ENCODE measurements at regions not wholly inside any gene's neighbourhood (a gene's known extent, or its start where the extent isn't known, plus 50 kb on each side); places are given as distances from the start of the nearest gene placed in this dataset.
"Not testable (repeated sequence)": the region's sequence is repeated elsewhere in the genome, so short reads cannot be mapped to it uniquely, and the experiment has no call there.

DNA sequence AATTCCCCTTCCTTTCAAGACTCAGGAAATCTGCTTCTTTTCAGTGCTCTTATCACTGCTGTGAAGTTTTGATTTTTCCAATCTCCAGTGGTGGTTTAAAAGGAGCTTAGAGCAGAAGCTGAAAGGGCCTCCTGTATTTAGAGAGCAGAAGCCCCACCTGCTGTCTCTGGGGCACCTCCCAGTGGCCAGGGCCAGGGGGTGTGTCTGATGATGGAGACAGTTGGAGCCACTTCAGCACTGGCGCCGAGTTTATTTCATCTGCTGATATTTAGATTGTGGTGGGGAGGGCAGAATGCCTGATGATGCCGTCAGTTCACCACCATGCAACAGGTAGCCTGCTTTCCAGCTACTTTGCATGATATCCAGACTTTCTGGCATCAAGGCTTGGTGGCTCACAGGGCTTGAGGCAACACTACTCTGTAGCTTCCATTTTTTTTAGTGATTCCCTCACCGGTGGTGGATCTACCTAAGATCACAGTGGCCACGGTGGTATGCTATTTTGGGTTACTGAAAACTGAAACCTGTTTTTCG is 371.9 kb downstream of the KCNRG start:
- no peak for DNase-seq (ENCODE audit: low read depth in 1 of 2, low spot score in 2 of 2)
- no peak overlapping the region for H3K27ac ChIP-seq
- H3K4me3 ChIP-seq: no peak overlapping the region
- no peaks in the 10 kb centered on the region for H3K27me3 ChIP-seq (replicated peaks)
- no peaks in the 10 kb centered on the region for H3K4me1 ChIP-seq (replicated peaks)
- no peaks in the 10 kb centered on the region for H3K36me3 ChIP-seq
- H3K9me3 ChIP-seq (replicated peaks): no peaks in the 10 kb centered on the region

DNA sequence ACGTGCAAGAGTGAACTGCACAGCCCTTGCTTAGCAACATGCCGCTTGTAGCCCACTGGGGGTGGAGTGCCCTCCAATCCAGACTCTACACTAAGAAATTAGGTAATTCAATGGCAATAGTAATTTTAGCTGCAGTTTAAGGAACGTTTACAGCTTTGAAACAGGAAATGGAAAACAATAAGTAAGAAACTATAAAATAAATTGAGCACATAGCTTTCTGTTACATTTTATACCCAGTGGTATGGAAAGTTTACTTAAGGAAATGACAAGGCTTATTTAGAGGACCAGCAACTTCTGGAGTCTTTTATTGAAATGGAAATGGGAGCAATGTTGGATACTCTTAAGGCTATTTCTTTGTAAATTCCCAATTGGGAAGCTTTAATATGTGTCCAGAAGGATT is 373.2 kb downstream of the KCNRG start:
- no peak overlapping the region for H3K27ac ChIP-seq
- H3K4me1 ChIP-seq (replicated peaks): no peaks in the 10 kb centered on the region
- no peak for DNase-seq (ENCODE audit: low read depth in 1 of 2, low spot score in 2 of 2)
- H3K9me3 ChIP-seq (replicated peaks): no peaks in the 10 kb centered on the region
- H3K4me3 ChIP-seq: no peak overlapping the region
- no peaks in the 10 kb centered on the region for H3K36me3 ChIP-seq
- H3K27me3 ChIP-seq (replicated peaks): no peaks in the 10 kb centered on the region

DNA sequence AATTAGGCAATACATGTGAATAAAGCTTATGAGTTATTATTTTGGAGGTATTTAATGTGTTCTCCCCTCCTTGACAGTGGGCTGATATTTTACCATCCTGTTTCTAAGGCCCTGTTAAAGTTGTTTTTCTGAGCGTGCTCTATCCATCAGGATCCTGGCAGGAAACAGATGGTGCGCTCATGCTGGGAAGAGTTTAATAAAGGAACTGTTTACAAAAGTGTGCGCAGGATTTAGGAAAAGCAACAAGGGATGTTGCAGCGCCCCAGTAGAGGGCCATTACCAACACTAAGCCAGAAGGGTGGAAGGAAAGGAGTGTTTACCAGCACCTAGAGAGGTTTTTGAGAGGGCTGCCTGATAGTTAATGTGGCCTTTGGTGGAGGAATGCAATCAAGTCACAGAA is 374.5 kb downstream of the KCNRG start:
- no peak for DNase-seq (ENCODE audit: low read depth in 1 of 2, low spot score in 2 of 2)
- Histone ChIP-seq H3K4me3 (no peak overlapping the region), H3K4me1 (replicated peaks) (no peaks in the 10 kb centered on the region), H3K27me3 (replicated peaks) (no peaks in the 10 kb centered on the region), H3K27ac (no peak overlapping the region), H3K36me3 (no peaks in the 10 kb centered on the region), H3K9me3 (replicated peaks) (no peaks in the 10 kb centered on the region)

DNA sequence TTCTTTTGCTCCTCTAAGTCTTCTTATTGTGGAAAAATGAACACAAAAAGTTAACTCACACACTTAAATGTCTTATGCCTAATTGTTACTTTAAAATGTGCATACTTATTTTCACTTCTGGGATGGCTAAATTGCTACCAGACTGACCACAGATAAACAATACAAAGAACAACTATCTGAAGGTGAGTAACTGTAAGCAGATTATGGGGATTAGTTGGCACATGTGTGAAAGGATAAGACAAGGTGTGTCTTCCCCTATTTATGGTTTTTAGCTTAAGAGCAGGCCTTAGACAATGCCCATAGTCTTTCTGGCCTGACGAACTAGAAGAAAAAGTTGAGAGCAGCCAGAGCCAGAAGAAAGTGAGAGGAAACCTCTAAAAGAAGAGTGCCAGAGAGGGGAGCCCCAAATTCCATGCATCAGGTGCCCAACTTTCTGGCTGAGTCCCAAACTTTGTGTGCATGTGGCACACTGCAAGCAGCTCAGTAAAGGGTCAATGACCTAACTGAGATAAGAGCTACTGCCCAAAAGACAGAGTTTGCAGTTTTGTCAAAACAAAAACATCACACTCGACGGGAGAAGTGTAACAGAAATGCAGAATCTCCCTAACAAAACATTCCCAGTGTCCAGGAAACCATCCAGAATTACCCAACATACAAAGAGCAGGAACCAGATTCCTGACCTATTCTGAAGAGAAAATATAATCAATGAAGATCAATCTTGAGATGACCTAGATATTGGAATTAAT is 375.4 kb downstream of the KCNRG start:
- DNase-seq (ENCODE audit: low read depth in 1 of 2, low spot score in 2 of 2): no peak

DNA sequence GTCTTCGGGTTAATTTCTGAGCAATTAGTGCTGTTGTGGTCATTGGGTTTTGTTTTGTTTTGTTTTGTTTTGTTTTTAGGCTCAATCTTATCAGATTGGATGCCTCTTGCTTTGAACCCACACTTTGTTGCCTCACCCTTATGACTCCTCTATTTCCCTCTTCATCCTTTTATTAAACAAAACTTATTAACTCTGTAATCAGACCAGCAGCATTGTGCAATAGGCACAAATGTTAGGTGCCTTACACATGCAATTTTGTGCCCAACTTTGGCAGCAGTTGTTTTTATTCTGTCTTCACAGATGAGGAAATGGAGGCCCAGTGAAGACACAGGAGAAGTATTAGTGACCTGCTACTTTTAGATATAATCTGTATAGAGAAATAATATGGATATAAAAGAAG is 377.7 kb downstream of the KCNRG start:
- Histone ChIP-seq H3K4me1 (replicated peaks) (no peaks in the 10 kb centered on the region), H3K9me3 (replicated peaks) (no peaks in the 10 kb centered on the region), H3K27me3 (replicated peaks) (no peaks in the 10 kb centered on the region), H3K36me3 (no peaks in the 10 kb centered on the region), H3K4me3 (no peak overlapping the region), H3K27ac (no peak overlapping the region)
- DNase-seq (ENCODE audit: low read depth in 1 of 2, low spot score in 2 of 2): no peak

More for the DNA sequence above, 375.4 kb downstream of the KCNRG start:
- Histone ChIP-seq H3K9me3 (replicated peaks) (no peaks in the 10 kb centered on the region), H3K36me3 (no peaks in the 10 kb centered on the region), H3K27ac (no peak overlapping the region), H3K27me3 (replicated peaks) (no peaks in the 10 kb centered on the region), H3K4me1 (replicated peaks) (no peaks in the 10 kb centered on the region), H3K4me3 (no peak overlapping the region)

DNA sequence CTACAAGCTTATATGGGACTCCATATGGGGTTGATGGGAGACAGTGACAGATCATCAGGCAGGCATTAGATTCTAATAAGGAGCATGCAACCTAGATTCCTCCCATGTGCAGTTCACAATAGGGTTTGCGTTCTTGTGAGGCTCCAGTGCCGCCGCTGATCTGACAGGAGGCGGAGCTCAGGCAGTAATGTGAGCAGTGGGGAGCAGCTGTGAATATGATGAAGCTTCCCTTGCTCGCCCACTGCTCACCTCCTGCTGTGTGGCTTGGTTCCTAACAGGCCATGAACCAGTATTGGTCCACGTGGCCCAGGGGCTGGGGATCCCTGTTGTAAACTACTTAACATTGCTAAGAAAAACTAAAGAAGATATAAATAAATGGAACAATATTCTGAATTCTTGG is 378.4 kb downstream of the KCNRG start:
- Histone ChIP-seq H3K9me3 (replicated peaks) (no peaks in the 10 kb centered on the region), H3K36me3 (no peaks in the 10 kb centered on the region), H3K4me1 (replicated peaks) (no peaks in the 10 kb centered on the region), H3K27me3 (replicated peaks) (no peaks in the 10 kb centered on the region), H3K27ac (no peak overlapping the region), H3K4me3 (no peak overlapping the region)
- no peak for DNase-seq (ENCODE audit: low read depth in 1 of 2, low spot score in 2 of 2)

DNA sequence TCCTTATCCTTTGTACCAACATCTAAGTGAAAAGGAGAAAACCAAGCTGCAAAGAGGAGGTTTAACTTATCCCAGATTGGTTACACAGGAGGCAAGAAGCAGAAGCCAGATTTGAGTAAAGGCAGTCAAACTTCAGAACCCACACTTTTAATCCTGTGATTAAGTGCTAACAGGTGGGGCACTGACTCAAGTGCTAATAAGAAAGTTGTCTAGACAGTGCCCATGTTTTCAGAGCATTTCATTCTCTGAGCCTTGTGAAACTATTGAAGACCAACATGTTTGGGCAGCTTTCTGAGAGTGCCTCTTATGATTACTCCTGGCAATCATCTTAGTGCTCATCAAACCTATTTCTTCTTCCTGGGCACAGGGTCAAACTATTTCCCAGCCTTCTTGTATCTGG is 380.8 kb downstream of the KCNRG start:
- no peak overlapping the region for H3K4me3 ChIP-seq
- H3K4me1 ChIP-seq (replicated peaks): no peaks in the 10 kb centered on the region; the same call in 1 of the 2 replicates
- H3K36me3 ChIP-seq: no peaks in the 10 kb centered on the region
- no peak overlapping the region for H3K27ac ChIP-seq
- no peak for DNase-seq (ENCODE audit: low read depth in 1 of 2, low spot score in 2 of 2)
- H3K9me3 ChIP-seq (replicated peaks): no peaks in the 10 kb centered on the region
- H3K27me3 ChIP-seq (replicated peaks): no peaks in the 10 kb centered on the region

DNA sequence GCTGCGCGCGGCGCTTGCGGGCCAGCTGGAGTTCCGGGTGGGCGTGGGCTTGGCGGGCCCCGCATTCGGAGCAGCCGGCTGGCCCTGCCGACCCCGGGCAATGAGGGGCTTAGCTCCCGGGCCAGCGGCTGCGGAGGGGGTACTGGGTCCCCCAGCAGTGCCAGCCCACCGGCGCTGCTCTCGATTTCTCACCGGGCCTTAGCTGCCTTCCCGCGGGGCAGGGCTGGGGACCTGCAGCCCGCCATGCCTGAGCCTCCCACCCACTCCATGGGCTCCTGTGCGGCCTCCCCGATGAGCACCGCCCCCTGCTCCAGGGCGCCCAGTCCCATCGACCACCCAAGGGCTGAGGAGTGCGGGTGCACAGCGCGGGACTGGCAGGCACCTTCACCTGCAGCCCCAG is 381.4 kb downstream of the KCNRG start:
- not testable (repeated sequence) for H3K4me3 ChIP-seq; H3K27ac ChIP-seq; H3K9me3 ChIP-seq (replicated peaks); H3K4me1 ChIP-seq (replicated peaks); H3K36me3 ChIP-seq; DNase-seq (ENCODE audit: low read depth in 1 of 2, low spot score in 2 of 2); H3K27me3 ChIP-seq (replicated peaks)

DNA sequence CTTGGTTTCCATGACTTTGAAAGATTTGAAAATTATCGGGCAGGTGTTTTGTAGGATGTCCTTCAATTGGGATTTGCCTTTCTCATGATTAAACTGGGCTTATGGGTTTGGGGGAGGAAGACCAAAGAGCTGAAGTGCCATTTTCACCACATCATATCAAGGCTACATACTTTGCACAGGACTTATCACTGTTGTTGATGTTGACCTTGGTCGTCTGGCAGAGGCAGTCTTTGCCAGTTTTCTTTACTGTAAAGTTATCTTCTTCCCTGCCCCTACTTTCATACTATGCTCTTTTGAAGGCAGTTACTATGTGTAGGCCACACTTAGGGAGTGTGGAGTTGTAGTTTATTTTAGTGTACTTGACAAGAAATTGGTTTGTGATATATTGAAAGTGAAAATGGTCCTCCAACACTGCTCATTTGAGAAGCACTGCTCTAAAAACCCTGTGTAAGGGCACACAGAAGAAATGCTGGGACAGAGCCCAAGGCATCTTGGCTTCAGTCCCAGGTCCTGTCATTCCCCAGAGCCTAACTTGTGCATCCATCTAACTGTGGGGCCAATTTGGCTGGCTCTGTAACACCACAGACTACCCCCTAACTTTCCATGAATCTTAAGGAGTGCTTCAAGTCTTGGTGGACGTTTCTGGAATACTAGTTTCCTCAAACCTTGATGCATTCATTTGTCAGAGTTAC is 384.9 kb downstream of the KCNRG start:
- H3K27me3 ChIP-seq (replicated peaks): no peaks in the 10 kb centered on the region
- H3K4me3 ChIP-seq: no peak overlapping the region
- DNase-seq (ENCODE audit: low read depth in 1 of 2, low spot score in 2 of 2): no peak
- no peaks in the 10 kb centered on the region for H3K9me3 ChIP-seq (replicated peaks)
- no peak overlapping the region for H3K27ac ChIP-seq
- H3K36me3 ChIP-seq: no peaks in the 10 kb centered on the region
- H3K4me1 ChIP-seq (replicated peaks): peaks cover 4% of the 10 kb centered on the region

DNA sequence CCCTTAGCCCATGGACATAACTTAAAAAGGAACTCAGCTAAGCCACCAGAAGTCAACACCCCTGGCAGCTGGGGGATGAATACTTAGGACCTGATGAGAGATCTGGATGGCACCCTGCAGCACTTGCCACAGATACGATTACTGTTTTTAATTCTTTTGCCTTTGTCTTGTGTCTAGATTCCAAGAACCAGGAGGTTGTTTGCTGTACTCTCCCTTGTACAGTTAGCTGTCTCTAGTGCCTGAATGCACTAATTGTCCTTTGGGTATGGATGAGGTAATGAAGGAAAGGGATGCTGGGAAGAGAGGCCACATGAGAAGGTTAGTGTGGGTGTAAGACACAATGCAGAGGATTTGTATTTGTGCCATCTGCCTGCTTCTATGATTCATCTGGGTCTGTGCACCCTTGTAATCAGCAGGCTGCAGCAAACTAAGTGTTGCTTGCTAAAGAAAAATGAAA is 385.8 kb downstream of the KCNRG start:
- no peak overlapping the region for H3K4me3 ChIP-seq
- no peak for DNase-seq (ENCODE audit: low read depth in 1 of 2, low spot score in 2 of 2)
- no peaks in the 10 kb centered on the region for H3K36me3 ChIP-seq
- peaks cover 4% of the 10 kb centered on the region for H3K4me1 ChIP-seq (replicated peaks)
- no peaks in the 10 kb centered on the region for H3K9me3 ChIP-seq (replicated peaks)
- H3K27ac ChIP-seq: no peak overlapping the region
- no peaks in the 10 kb centered on the region for H3K27me3 ChIP-seq (replicated peaks)

DNA sequence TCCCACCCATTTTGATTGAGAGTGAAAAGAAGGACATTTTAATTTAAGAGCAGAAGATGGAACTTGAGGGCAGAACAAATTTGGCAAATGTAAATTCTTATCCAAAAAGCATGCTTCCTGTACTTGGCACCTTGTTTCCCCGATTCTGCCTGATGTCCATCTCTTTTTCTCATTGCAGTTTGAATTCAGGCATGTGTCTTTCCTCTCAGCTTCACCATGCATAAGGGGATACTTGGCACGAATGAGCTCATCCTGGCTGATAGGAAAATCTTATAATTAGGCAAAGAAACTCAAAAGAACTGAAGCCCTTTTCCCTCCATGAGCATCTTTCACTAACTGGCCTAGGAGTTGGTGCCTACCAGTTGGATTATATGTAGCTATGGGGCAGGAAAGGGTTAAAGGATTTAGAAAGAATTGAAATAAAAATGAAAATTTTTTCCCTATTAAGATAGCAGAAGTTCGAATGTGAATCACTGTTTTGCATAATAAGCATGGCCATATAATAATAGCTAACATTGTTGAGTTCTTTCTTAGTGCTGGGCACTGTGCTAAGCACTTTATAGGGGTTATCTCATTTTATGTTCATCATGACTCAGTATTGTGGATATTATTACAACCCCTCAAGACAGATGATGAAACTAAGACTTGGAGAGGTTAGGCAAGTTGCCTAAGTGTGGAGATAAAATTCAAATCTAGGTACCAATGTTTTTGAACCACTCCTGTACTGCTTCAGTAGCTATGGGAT is 386.6 kb downstream of the KCNRG start:
- Histone ChIP-seq H3K27me3 (replicated peaks) (no peaks in the 10 kb centered on the region), H3K4me3 (no peak overlapping the region), H3K4me1 (replicated peaks) (peaks cover 4% of the 10 kb centered on the region), H3K9me3 (replicated peaks) (no peaks in the 10 kb centered on the region), H3K36me3 (no peaks in the 10 kb centered on the region), H3K27ac (no peak overlapping the region)
- DNase-seq (ENCODE audit: low read depth in 1 of 2, low spot score in 2 of 2): no peak

DNA sequence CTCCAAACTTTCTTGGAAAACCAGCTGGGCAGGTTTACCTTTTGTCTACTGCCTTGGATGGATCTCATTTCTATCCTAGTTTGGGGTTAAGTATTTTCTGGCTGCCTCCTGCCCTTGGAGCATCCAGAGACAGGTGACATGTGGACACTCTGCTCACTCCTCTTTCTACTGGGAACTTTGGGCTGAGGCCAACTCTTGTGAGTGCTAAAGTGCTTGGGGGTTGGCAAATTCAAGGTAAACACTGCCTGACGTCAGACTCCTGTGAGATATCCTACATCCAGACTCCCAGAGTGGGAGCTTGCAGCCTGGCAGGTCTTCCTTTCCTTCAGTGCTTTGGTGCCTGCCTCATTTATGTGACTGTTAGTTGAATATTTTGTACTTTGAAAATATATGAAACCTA is 388.1 kb downstream of the KCNRG start:
- Histone ChIP-seq H3K4me3 (no peak overlapping the region), H3K4me1 (replicated peaks) (peaks cover 4% of the 10 kb centered on the region), H3K27me3 (replicated peaks) (no peaks in the 10 kb centered on the region), H3K27ac (no peak overlapping the region), H3K9me3 (replicated peaks) (no peaks in the 10 kb centered on the region), H3K36me3 (no peaks in the 10 kb centered on the region)
- DNase-seq (ENCODE audit: low read depth in 1 of 2, low spot score in 2 of 2): no peak

DNA sequence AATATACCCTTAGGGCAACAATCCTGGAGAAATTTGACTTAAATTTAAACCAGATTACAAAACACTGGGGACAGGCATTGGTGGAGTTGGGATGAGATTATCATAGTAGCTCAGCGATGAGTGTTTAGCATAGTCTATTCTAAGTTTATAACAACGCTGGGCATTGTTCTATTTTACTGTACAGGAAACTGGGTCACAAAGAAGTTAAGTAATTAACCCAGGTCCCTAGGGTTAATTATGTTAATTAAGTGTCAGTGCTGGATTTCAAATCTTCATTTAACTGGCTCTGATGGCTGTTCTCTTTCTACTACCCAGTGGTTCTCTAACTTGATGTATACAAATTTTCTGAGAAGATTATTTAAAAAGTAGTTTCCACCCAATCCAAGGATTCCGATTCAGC is 388.9 kb downstream of the KCNRG start:
- peaks cover 4% of the 10 kb centered on the region for H3K4me1 ChIP-seq (replicated peaks)
- H3K36me3 ChIP-seq: no peaks in the 10 kb centered on the region
- H3K27ac ChIP-seq: no peak overlapping the region
- no peaks in the 10 kb centered on the region for H3K27me3 ChIP-seq (replicated peaks)
- DNase-seq (ENCODE audit: low read depth in 1 of 2, low spot score in 2 of 2): no peak
- no peaks in the 10 kb centered on the region for H3K9me3 ChIP-seq (replicated peaks)
- H3K4me3 ChIP-seq: no peak overlapping the region

DNA sequence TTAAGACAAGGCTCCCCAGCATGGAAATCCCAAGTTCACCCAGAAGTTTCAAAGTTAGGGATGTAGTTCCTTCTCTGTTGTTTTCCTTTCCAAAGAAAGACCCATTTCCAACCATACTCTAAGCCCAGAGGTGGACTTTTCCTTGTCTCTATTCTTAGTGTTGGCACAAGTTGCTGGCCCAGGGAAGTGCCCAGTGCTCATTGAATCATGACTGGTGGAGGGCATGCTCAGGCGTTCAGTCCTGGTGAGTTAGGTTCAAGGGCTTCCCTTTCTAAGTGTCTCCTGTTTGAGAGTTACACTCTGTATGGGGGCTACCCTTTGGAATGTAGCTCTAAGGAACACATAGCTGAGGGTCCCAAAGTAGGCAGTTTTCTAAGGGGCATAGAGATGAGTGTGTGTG is 389.5 kb downstream of the KCNRG start:
- no peak for DNase-seq (ENCODE audit: low read depth in 1 of 2, low spot score in 2 of 2)
- H3K27me3 ChIP-seq (replicated peaks): no peaks in the 10 kb centered on the region
- H3K9me3 ChIP-seq (replicated peaks): no peaks in the 10 kb centered on the region
- peaks cover 4% of the 10 kb centered on the region for H3K4me1 ChIP-seq (replicated peaks)
- H3K27ac ChIP-seq: no peak overlapping the region
- no peaks in the 10 kb centered on the region for H3K36me3 ChIP-seq
- H3K4me3 ChIP-seq: no peak overlapping the region

All from SJSA1 (cell line).